GM13977 (cell line): ENCODE measurements at regions not wholly inside any gene's neighbourhood (a gene's known extent, or its start where the extent isn't known, plus 50 kb on each side); places are given as distances from the start of the nearest gene placed in this dataset.

ENCODE experiments used
- DNase-seq: peaks from one replicate; pipeline ENCODE4 v3.0.0; 2012; ENCODE audit warnings: low spot score
- CTCF ChIP-seq: IDR thresholded peaks from 2 replicates; pipeline ENCODE4 v1.5.1; 2012; ENCODE audit warnings: mild to moderate bottlenecking, control low read depth; ENCODE audit not compliant: insufficient read depth; ENCODE audit errors: extremely low read depth, missing control alignments
- in situ Hi-C: fragments of 300-500 bp; cut with MboI; formaldehyde crosslinking; loops from one replicate; pipeline ENCODE4 v1.12.0; 2022; ENCODE audit warnings: low sequenced_read_pairs, low pct_unique_long_range_greater_than_20kb, mixed read lengths, inconsistent platforms; ENCODE audit not compliant: unreplicated experiment

GRCh38 chr3:159517105-159517504 is 471.5 kb upstream of the IL12A start:
- no peak for TF ChIP-seq CTCF
- in situ Hi-C loops = no loop called here
- no peak for DNase-seq

- in situ Hi-C loops = no loop called here
- TF ChIP-seq CTCF = no peak
- DNase-seq = no peak
These were observed 468.0 kb upstream of the IL12A start for GRCh38 chr3:159520638-159521037.

GRCh38 chr3:159522276-159522675 is 466.4 kb upstream of the IL12A start:
- DNase-seq = no peak
- in situ Hi-C loops = no loop called here
- TF ChIP-seq CTCF = no peak

- TF ChIP-seq CTCF = no peak
- no peak for DNase-seq
- in situ Hi-C loops = no loop called here
These were observed 460.3 kb upstream of the IL12A start for GRCh38 chr3:159528251-159528895.

- in situ Hi-C loops = no loop called here
- DNase-seq = no peak
- TF ChIP-seq CTCF = no peak
These were observed 456.1 kb upstream of the IL12A start for GRCh38 chr3:159532577-159532976.

GRCh38 chr3:159534496-159534895 is 454.1 kb upstream of the IL12A start:
- no peak for DNase-seq
- TF ChIP-seq CTCF = no peak
- in situ Hi-C loops = no loop called here
